Inflammatory macrophage treated with lipopolysaccharide for 4 hours (primary cell): ENCODE measurements at regions not wholly inside any gene's neighbourhood (a gene's known extent, or its start where the extent isn't known, plus 50 kb on each side); places are given as distances from the start of the nearest gene placed in this dataset.

ENCODE experiments used
- DNase-seq: peaks from one replicate; pipeline ENCODE4 v3.0.0-alpha.2; 2020

GRCh38 chr3:78161736-78162135 lies 1121.8 kb downstream of the ROBO2 start:
- no peak for DNase-seq

DNA sequence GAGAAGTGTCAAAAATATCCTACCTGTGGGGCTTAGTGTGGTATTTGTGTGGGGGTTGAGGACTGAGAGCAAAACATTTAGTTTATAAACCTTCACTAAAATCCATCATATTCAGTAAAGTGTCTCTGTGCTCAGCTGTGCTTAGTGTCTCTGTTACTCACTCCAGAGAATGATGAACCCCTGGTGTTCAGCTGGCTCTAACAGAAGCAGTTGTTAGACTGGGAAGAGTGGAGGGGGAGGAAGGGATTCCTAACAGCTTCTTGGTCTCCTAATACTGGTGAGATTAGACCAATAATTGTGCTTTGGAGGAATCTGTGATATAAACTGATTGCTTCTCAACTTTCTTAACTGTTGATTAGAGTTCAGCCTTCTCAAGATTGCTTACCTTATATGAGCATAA lies 1123.5 kb downstream of the ROBO2 start:
- no peak for DNase-seq

GRCh38 chr3:78165876-78166275 lies 1126.0 kb downstream of the ROBO2 start:
- DNase-seq, result no peak

GRCh38 chr3:78174821-78175220 lies 1134.9 kb downstream of the ROBO2 start:
- DNase-seq, result no peak

DNA sequence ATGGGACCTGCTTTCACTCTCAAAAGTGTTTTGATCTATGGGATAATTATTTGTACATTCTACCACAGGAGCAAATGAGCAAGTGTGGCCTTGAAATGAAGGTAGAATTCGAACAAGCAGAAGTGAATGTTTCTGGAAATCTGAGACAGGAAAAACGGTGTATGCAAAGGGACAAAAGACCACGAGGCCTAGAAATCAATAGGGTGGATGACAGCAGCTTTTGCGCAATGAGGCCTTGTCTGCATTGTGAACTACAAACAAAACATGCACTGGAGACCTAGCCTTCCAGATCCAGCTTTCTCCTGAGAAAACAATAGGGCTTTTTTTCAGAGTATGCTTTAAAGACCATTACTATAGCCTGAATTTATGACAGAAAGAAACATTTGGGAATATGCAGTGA lies 1137.0 kb downstream of the ROBO2 start:
- no peak for DNase-seq

DNA sequence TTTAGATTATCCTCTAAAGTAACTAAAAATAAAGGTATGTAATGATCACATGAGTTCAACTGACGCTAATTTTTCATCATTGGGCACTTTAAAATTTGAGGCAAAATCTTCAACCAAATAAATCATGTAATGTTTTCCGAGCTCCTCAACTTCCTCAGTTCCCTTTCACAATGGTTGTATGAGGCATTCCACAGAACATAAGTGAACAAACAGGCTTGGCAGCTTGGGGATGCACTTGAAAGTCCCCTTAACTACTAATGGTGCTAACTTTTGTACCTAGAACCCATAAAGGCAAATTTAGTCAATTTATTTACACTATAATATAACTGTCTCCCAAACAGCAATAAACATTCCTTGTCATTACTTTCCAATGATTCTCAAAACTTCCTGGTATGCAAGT lies 1137.9 kb downstream of the ROBO2 start:
- DNase-seq, result no peak

DNA sequence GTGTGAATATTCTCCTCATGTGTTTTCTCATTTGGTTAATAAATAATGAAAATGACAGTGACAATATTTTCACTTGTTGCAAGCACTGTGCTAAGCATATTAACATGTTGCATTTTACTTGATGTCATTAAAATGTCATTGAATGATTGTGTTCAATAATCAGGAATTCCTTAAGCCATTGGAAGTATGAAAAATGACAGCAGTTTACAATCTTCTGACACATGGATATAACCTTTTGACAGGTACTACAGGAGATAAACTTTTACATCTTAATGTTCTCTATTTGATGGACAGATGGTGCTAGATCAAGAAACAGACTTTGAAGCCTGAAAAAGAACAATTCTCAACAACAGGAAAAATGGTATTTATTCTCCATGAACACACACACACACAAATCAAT lies 1138.3 kb downstream of the ROBO2 start:
- DNase-seq, result no peak

GRCh38 chr3:78178740-78179363 lies 1139.0 kb downstream of the ROBO2 start:
- no peak for DNase-seq

DNA sequence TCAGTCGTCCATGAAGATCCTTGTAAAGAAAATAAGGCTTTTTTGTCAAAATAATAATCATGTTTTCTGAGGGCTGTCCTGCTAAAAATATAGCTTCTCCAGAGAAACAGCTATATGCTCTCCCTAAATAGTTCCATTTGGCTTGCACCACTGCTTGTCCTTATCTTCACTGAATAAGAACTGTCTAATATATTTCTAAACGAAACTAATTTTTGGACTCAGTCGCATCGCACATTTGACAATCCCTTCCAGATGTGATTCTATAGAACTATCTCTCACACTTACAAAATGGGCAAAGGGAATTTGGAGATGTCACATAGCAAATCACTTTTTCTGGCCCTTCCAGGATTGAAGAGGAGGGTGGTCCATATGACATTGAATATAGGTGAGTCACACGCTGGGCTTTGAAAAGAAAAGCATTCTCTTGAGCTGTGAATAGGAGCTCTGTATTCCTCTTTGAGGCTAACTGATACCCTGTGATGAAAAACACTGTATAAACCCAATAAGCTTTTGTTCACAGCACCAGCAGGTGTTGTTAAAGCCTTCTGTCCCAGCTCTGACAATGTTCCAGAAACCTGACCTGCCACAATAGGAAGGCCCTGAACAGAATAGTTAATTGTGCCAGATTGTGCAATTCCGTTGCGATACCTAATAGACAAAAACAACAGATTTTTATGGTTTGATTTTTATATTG lies 1144.2 kb downstream of the ROBO2 start:
- no peak for DNase-seq

DNA sequence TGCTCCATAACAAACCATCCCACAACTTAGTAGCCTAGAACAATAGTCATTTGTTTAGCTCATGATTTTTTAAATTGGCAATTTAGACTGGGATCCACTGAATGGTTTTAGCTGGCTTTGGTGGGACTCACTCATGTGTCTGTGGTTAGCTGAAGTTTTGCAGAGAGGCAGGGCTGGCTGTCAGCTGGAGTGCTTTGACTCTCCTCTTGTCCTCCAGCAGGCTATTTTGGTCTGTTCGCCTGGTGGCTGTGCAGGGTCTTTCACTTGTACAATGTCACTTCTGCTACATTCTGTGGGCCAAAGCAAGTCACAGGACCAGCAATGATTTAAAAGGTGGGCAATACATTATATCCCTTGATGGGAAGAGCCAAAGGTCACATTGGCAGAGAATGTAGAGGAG lies 1146.5 kb downstream of the ROBO2 start:
- DNase-seq, result no peak

DNA sequence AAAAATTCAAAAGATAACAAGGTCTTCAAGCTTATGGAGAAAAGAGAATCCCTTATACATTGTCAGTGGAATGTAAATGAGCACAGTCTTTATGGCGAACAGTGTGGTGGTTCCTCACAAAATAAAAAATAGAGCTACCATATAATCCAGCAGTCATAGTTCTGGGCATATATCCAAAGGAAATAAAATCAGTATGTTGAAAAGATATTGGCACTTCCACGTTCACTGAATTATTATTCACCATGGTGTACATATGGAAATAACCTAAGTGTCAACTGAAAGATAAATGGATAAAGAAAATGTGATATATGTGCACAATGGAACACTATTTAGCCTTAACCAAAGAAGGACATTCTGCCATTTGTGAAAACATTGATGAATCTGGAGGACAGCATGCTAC lies 1161.2 kb downstream of the ROBO2 start:
- no peak for DNase-seq

DNA sequence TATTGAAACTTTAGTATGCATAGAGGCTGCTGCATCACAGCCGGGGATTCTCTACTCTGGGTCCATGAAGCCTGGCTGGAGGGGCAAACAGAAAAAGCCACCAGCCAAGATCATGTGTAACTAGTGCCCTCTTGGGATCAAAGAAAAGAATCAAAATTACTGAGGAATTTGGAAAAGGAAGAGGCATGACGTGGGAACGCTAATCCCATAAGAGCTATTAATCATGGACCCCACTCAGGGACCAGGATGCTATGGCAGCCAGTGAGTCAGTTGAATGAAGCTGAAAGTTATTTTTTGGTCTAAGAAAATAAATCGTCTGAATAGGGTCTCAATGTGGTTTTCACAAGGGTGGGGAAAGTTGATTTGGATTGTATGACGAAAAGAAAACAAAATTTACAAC lies 1165.1 kb downstream of the ROBO2 start:
- no peak for DNase-seq

- no peak for DNase-seq
These were observed 1181.4 kb downstream of the ROBO2 start for GRCh38 chr3:78221300-78221699.

DNA sequence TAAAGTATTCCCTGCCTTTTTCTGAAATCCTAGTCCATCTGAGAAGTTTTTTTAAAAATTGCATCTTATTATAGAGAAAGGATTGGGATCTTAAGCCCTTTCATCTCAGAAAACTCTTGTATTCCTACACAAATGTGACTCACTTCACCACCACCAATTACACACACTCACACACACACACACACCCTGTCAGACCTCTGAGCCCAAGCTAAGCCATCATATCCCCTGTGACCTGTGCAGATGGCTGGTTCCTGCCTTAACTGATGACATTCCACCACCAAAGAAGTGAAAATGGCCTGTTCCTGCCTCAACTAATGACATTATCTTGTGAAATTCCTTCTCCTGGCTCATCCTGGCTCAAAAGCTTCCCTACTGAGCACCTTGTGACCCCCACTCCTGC lies 1181.9 kb downstream of the ROBO2 start:
- no peak for DNase-seq

DNA sequence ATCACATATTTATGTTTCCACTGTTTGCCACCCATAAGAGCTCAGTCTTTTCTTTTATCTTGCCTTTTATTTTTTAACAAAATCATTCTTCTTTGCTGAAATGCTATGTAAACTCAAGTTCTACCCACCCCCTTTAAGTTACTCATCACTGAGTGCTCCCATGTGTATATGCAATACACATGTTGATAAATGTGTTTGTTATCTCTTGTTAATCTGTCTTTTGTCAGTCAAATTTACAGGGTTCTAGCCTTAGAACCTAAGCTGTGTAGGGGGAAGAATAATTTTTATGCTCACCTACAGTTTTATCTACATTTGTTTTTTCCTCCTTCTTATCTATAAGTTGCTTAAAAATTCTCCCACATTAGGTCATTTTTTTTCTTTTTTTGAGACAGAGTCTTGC lies 1195.9 kb downstream of the ROBO2 start:
- no peak for DNase-seq

DNA sequence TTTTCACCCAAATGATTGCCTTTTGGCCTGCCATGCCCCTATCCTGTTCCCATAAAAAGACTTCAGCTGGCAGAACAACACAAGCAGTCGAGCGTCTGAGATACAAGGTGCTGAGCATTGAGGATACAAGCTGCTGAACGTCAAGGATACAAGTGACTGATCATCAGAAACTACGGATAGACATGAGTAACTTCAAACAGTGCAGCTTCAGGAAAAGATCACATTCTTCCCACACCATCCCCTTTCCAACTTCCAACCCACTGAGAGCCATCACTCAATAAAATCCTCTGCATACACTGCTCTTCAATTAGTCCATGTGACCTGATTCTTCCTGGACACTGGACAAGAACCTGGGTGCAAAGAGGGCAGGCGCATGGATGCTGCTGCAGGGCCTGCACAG lies 1198.9 kb downstream of the ROBO2 start:
- no peak for DNase-seq

DNA sequence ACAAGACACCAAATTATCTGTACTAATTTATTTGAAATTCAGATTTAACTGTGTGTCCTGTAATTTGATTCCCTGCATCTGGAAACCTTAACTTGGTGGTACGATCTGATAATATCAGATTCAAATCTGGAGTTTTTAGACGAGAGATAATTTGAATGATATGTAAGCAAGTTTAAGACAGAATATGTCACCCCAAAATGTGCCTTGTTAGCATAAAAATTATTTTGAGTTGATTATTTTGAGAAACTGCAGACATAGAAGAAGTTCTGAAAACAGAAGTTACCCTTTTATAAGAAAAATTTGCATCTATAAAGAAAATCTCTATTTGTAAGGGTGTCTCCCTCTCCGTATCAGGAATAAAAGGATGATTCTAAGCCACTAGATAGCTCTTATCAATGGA lies 1202.8 kb downstream of the ROBO2 start:
- DNase-seq, result no peak

DNA sequence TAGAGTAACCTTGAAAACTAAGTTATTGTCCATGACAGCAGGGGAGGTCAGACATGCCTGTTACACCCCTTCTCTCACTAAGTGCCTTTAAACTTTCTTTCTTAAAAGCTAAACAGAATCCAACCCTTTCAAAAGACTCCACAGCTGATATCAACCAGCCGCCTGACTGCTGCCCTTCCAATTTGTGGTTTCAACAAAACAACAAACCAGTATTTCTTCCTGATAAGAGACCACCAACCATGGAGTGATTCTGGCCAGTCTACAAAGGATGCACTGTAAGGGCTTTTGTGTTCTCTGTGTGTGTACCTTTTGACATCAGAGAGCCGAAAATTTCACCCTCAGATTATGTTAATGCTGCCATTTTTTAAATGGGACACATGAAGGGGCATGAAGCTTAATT lies 1204.2 kb downstream of the ROBO2 start:
- DNase-seq, result no peak

DNA sequence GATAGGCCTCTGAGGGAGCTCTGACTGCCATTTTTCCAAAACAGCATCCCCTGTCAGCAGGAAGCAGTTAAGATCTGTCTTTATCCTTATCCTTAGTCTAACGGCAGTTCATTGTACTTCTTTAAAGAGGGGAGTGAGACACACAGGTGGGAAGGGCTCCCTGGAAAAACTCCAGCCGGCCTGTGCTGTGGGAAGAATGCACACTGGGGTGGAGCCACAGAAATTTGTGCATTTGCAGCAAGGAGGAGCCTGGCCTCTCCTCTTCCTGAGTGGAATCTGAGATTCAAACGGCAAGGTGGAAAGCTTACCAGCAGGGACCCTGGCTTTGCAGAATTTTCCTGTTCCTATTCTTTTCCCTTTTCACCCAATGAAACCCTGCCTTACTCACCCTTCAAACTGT lies 1209.4 kb downstream of the ROBO2 start:
- no peak for DNase-seq

- no peak for DNase-seq
These were observed 1214.0 kb downstream of the ROBO2 start for GRCh38 chr3:78253860-78254259.

GRCh38 chr3:78255403-78255802 lies 1215.5 kb downstream of the ROBO2 start:
- no peak for DNase-seq

DNA sequence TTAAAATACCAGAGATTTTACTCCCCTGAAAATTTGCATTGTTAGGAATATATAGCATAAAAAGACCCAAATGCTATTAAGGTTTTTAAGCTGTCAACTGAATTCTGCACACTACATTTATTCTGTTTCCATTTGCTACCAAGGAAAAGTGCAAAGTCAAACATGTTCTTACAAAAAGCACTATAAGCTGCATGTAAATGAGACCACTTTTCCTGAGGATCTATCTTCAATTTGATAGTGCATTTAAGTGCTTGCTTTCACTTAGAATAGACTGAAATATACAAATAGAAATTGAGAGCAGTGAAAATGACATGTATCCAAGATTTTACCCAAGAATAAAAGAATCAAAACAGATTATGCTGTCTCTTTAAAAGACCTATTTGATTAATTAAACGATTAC lies 1216.2 kb downstream of the ROBO2 start:
- DNase-seq, result no peak

- DNase-seq, result no peak
These were observed 1218.1 kb downstream of the ROBO2 start for GRCh38 chr3:78257951-78258530.

DNA sequence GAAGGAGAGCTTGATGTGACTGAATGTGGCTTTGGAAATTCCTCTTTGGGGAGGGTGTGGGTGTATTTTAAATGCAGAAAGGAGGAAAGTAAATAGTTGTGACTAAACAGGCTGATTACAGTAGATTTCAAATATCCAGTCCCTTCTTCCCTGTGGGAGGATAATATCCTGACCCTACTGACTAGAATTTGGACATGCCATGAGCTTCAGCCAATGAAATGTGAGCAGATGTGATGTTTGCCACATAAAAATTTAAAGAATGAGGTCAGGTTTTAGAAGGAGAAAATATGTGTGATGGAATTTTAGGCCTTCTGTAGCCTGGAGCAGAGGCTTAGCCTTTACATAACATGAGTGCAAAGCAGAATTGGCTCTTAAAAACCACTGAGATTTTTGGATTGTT lies 1218.9 kb downstream of the ROBO2 start:
- DNase-seq, result no peak

DNA sequence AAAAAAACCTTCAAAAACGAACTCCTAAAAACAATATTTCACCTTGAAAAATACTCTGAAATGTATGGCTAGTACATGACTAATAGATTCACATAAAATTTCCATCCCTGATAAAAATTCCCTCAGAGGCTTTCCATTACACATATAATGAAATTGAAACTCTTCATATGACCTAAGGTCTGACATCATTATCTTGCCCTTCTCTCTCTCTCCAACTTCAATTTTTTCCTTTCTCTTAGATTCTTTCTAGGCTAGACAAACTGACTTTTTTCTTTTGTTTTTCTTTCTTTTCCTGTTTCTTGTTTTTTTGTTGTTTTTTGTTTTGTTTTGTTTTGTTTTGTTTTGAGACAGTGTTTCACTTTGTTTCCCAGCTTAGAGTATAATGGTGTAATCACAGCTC lies 1220.5 kb downstream of the ROBO2 start:
- peak; percentile 19 for DNase-seq
